A549 (cell line): ENCODE measurements at regions not wholly inside any gene's neighbourhood (a gene's known extent, or its start where the extent isn't known, plus 50 kb on each side); places are given as distances from the start of the nearest gene placed in this dataset.
A peak's percentile ranks its signal among the peaks of the same experiment; 100 is the strongest.

Experiments
- ATAC-seq, 2 experiments: fragments of 200-7000 bp in 1 of 2; fragments of >200 bp in 1 of 2; cut with Nextera tagmentation in 1 of 2; cut with Tn5 transposase in 1 of 2; 3 replicates each; pipeline versions ENCODE4 v1.8.0 to v1.9.1; 2018 to 2020; ENCODE audit warnings: mild to moderate bottlenecking in 1 of 2, moderate library complexity in 1 of 2
- CTCF ChIA-PET: fragments of 300-600 bp; sonication (Branson Sonifier 250); formaldehyde crosslinking; extraction: SDS; loops from one replicate; lab custom pipeline; 2021; ENCODE audit warnings: antibody characterized with exemption, inconsistent platforms; lab: Yijun Ruan, JAX
- POLR2A ChIA-PET: fragments of 350-600 bp; formaldehyde crosslinking; extraction: SDS; loops from one replicate; lab custom pipeline; 2021; ENCODE audit warnings: antibody characterized with exemption, inconsistent platforms; lab: Yijun Ruan, JAX
- DNase-seq, 2 experiments: peaks; one replicate each; pipeline versions ENCODE4 v3.0.0 to v3.0.0-alpha.2; 2011 to 2016; ENCODE audit warnings: low read depth in 1 of 2, low spot score in 1 of 2
- FAIRE-seq: peaks from 2 replicates; lab custom pipeline; 2011; peaks lifted over from hg19 to GRCh38; lab: Jason Lieb, UNC
- H3K27ac ChIP-seq, 2 experiments: fragments of >200 bp; sonication (Bioruptor Twin); formaldehyde crosslinking; 3 replicates each; pipeline ENCODE4 v1.5.1; 2016 to 2017
- H3K4me1 ChIP-seq: fragments of >200 bp; sonication (Bioruptor Twin); formaldehyde crosslinking; 3 replicates; pipeline ENCODE4 v1.6.1; 2016
- H3K4me2 ChIP-seq: fragments of >200 bp; sonication (Bioruptor Twin); formaldehyde crosslinking; 3 replicates; pipeline ENCODE4 v1.6.1; 2016
- H3K4me3 ChIP-seq: fragments of >200 bp; sonication (Bioruptor Twin); formaldehyde crosslinking; 3 replicates; pipeline ENCODE4 v1.5.1; 2016
- H3K9me3 ChIP-seq: fragments of >200 bp; sonication (Bioruptor Twin); formaldehyde crosslinking; 3 replicates; pipeline ENCODE4 v1.6.1; 2016
- CBX2 ChIP-seq: fragments of 200-600 bp; sonication (generic); IDR thresholded peaks from 2 replicates; pipeline ENCODE4 v1.6.1; 2016; ENCODE audit warnings: low read depth, mild to moderate bottlenecking, borderline replicate concordance
- CEBPB ChIP-seq, 2 experiments: fragments of >200 bp in 1 of 2; sonication (Bioruptor Twin) in 1 of 2; formaldehyde crosslinking in 1 of 2; IDR thresholded peaks; 2 replicates each; pipeline ENCODE4 v1.6.1; 2012 to 2016
- CHD2 ChIP-seq: fragments of 150-350 bp; IDR thresholded peaks from 2 replicates; pipeline ENCODE4 v1.6.1; 2014; ENCODE audit warnings: low read length; ENCODE audit not compliant: partially characterized antibody
- CHD4 ChIP-seq: fragments of 200-600 bp; sonication (generic); IDR thresholded peaks from 2 replicates; pipeline ENCODE4 v1.6.1; 2016; ENCODE audit warnings: antibody characterized with exemption, mild to moderate bottlenecking, borderline replicate concordance
- EHF ChIP-seq: fragments of 250-450 bp; sonication (Bioruptor Pico); IDR thresholded peaks from 2 replicates; pipeline ENCODE4 v1.5.0; 2020; ENCODE audit warnings: mild to moderate bottlenecking
- EHMT2 ChIP-seq: fragments of 200-600 bp; sonication (generic); IDR thresholded peaks from 2 replicates; pipeline ENCODE4 v1.6.1; 2016; ENCODE audit warnings: antibody characterized with exemption, low read depth, mild to moderate bottlenecking, moderate library complexity
- FOSB ChIP-seq: fragments of 250-450 bp; sonication (Bioruptor Pico); IDR thresholded peaks from 2 replicates; pipeline ENCODE4 v1.5.0; 2020; ENCODE audit warnings: mild to moderate bottlenecking, moderate library complexity
- GATA3 ChIP-seq: IDR thresholded peaks from 2 replicates; pipeline ENCODE4 v1.6.1; 2012; ENCODE audit warnings: borderline replicate concordance
- HDAC2 ChIP-seq: fragments of 200-600 bp; sonication (generic); IDR thresholded peaks from 2 replicates; pipeline ENCODE4 v1.6.1; 2016
- HOXB5 ChIP-seq: fragments of 250-450 bp; sonication (Bioruptor Pico); IDR thresholded peaks from 2 replicates; pipeline ENCODE4 v1.5.0; 2020; ENCODE audit warnings: mild to moderate bottlenecking, moderate library complexity
- KDM1A ChIP-seq: fragments of 200-600 bp; sonication (generic); IDR thresholded peaks from 2 replicates; pipeline ENCODE4 v1.6.1; 2016; ENCODE audit warnings: low read depth, mild to moderate bottlenecking
- KDM5A ChIP-seq: fragments of 200-600 bp; sonication (generic); IDR thresholded peaks from 2 replicates; pipeline ENCODE4 v1.6.1; 2016; ENCODE audit warnings: antibody characterized with exemption, mild to moderate bottlenecking
- MAFK ChIP-seq: fragments of 450-650 bp; IDR thresholded peaks from 2 replicates; pipeline ENCODE4 v1.6.1; 2014; ENCODE audit not compliant: partially characterized antibody
- MAZ ChIP-seq: fragments of 150-350 bp; IDR thresholded peaks from 2 replicates; pipeline ENCODE4 v1.6.1; 2014; ENCODE audit warnings: antibody characterized with exemption, low read depth, low read length, borderline replicate concordance
- NFE2L2 ChIP-seq: fragments of 150-350 bp; conservative IDR thresholded peaks from 2 replicates; pipeline ENCODE4 v1.6.1; 2014; ENCODE audit warnings: low read length
- NR3C1 ChIP-seq: fragments of >200 bp; sonication (Bioruptor Twin); formaldehyde crosslinking; IDR thresholded peaks from 3 replicates; pipeline ENCODE4 v1.6.1; 2017
- PHF8 ChIP-seq: fragments of 200-600 bp; sonication (generic); IDR thresholded peaks from 2 replicates; pipeline ENCODE4 v1.6.1; 2016; ENCODE audit warnings: low read depth, mild to moderate bottlenecking, antibody characterized with exemption, moderate library complexity, borderline replicate concordance
- RARB ChIP-seq: fragments of 250-450 bp; sonication (Bioruptor Pico); IDR thresholded peaks from 2 replicates; pipeline ENCODE4 v1.8.0; 2021; ENCODE audit warnings: mild to moderate bottlenecking, moderate library complexity
- RCOR1 ChIP-seq: fragments of 150-350 bp; IDR thresholded peaks from 2 replicates; pipeline ENCODE4 v1.6.1; 2014; ENCODE audit warnings: antibody characterized with exemption, low read length, low read depth
- RNF2 ChIP-seq: fragments of 200-600 bp; sonication (generic); IDR thresholded peaks from 2 replicates; pipeline ENCODE4 v1.6.1; 2016; ENCODE audit warnings: low read depth, mild to moderate bottlenecking, antibody characterized with exemption, moderate library complexity, borderline replicate concordance
- SMC3 ChIP-seq: fragments of >200 bp; sonication (Bioruptor Twin); formaldehyde crosslinking; IDR thresholded peaks from 3 replicates; pipeline ENCODE4 v1.6.1; 2018; ENCODE audit warnings: inconsistent platforms
- ZFP36 ChIP-seq: fragments of 450-650 bp; IDR thresholded peaks from 2 replicates; pipeline ENCODE4 v1.6.1; 2014; ENCODE audit warnings: borderline replicate concordance; ENCODE audit not compliant: partially characterized antibody
- ZSCAN20 ChIP-seq: fragments of 250-450 bp; sonication (Bioruptor Pico); IDR thresholded peaks from 2 replicates; pipeline ENCODE4 v1.8.0; 2022; ENCODE audit warnings: mild to moderate bottlenecking, moderate library complexity
- WGBS: methylation state at CpG from one replicate; pipeline ENCODE4 v1.1.6; 2017; ENCODE audit errors: missing lambda C conversion rate; 5-methylcytosine and 5-hydroxymethylcytosine counted together
- TF ChIP-seq, protein P1 (sequence below): IDR thresholded peaks from 2 replicates; pipeline ENCODE4 v1.6.1; 2012
- TF ChIP-seq, protein P2 (sequence below): fragments of 250-450 bp; sonication (Bioruptor Pico); IDR thresholded peaks from 2 replicates; pipeline ENCODE4 v1.5.0; 2020; ENCODE audit warnings: low read depth, mild to moderate bottlenecking, moderate library complexity
- TF ChIP-seq, protein P3 (sequence below): IDR thresholded peaks from 2 replicates; pipeline ENCODE4 v1.6.1; 2012; ENCODE audit warnings: low read depth, borderline replicate concordance
- TF ChIP-seq, protein P4 (sequence below): fragments of 250-450 bp; sonication (Bioruptor Pico); IDR thresholded peaks from 2 replicates; pipeline ENCODE4 v1.5.0; 2021; ENCODE audit warnings: mild to moderate bottlenecking, moderate library complexity, borderline replicate concordance
- TF ChIP-seq, protein P5 (sequence below): fragments of >200 bp; sonication (Bioruptor Twin); formaldehyde crosslinking; IDR thresholded peaks from 2 replicates; pipeline ENCODE4 v1.6.1; 2016

DNA sequence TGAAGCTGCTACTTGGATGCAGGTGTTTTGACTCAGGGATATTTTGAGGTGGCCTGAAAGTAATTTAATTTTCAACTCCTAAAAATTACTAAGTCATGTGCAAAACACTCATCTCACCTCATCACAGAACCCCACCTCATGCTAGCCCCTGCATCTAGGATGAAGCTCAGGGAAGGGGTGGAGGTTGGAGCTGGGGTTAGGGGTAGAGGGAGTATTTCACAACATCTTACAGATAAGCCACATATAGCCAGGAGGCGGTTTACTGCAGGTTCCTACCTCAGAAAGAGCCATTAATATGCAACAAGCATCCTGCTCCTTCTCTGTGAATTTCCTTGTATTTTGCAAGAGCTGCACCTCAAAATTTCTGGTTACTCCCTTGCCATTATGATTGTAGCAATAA is 70.5 kb upstream of the TSPAN5 start:
- no peaks in the 10 kb centered on the region for H3K4me1 ChIP-seq
- no peaks in the 10 kb centered on the region for H3K9me3 ChIP-seq
- DNase-seq (no peak), FAIRE-seq (no peak), ATAC-seq (no peak)
- TF ChIP-seq NR3C1 (no peak), RARB (CRISPR knock-in tag) (no peak), RNF2 (no peak), CHD2 (no peak), KDM5A (no peak), ZFP36 (no peak)
- TF ChIP-seq, protein P1, sequence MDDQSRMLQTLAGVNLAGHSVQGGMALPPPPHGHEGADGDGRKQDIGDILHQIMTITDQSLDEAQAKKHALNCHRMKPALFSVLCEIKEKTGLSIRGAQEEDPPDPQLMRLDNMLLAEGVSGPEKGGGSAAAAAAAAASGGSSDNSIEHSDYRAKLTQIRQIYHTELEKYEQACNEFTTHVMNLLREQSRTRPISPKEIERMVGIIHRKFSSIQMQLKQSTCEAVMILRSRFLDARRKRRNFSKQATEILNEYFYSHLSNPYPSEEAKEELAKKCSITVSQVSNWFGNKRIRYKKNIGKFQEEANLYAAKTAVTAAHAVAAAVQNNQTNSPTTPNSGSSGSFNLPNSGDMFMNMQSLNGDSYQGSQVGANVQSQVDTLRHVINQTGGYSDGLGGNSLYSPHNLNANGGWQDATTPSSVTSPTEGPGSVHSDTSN = no peak
- ChIA-PET CTCF (no interaction called here), POLR2A (no interaction called here)
- no peak overlapping the region for H3K4me2 ChIP-seq
- no peak overlapping the region for H3K4me3 ChIP-seq
- 29% methylated on average over 1 of the region's 1 CpG for WGBS
- H3K27ac ChIP-seq = no peak overlapping the region

DNA sequence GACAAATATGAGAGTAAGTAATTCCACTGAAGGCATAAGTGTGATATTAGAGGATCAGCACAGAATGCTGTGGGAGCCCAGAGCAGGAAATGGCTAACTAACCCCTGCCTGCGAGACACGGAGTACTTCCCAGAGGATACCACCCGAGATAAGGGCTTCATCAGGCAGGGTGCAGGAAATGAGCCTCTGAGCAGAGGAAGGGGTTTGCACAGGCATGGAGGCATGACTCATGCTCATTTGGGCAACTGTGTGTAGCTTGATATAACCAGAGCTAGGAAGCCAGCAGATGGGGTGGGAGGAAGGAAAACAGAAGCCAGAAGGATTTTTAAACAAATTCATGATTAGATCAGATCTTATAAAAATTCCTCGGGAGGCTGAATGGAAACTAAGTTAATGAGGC is 70.0 kb upstream of the TSPAN5 start:
- H3K9me3 ChIP-seq = no peaks in the 10 kb centered on the region
- no peak overlapping the region for H3K27ac ChIP-seq
- no peak for FAIRE-seq
- no peak for ATAC-seq
- TF ChIP-seq ZSCAN20 (CRISPR knock-in tag) (no peak), MAZ (no peak)
- H3K4me2 ChIP-seq = no peak overlapping the region
- H3K4me3 ChIP-seq = no peak overlapping the region
- ChIA-PET CTCF (no interaction called here), POLR2A (no interaction called here)
- WGBS = 60% methylated on average over 4 of the region's 4 CpGs
- DNase-seq = no peak
- no peaks in the 10 kb centered on the region for H3K4me1 ChIP-seq

DNA sequence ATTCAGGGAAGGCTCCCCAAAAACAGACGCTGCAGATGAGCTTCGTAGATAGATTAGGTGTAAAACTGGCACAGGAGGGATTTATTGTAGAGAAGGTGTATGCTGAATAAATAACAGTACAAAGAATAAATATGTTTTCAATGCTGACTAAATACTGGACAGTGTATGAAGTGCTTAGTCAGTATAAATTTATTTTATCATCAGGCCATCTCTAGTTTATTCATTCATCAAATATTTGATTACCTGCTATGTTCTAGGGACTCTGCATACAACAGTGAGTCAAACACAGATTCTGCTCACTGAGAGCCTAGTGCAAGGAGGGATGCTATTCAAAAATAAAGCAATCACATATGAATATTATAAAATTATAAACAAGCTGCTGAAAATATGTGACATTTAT is 63.6 kb upstream of the TSPAN5 start:
- TF ChIP-seq, protein P2, sequence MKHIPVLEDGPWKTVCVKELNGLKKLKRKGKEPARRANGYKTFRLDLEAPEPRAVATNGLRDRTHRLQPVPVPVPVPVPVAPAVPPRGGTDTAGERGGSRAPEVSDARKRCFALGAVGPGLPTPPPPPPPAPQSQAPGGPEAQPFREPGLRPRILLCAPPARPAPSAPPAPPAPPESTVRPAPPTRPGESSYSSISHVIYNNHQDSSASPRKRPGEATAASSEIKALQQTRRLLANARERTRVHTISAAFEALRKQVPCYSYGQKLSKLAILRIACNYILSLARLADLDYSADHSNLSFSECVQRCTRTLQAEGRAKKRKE (CRISPR knock-in tag) = no peak
- TF ChIP-seq MAFK = peak; percentile 36
- peak; percentile 71; the same call in 1 of the 2 replicates for TF ChIP-seq GATA3
- TF ChIP-seq, all 56 proteins: peak for 2
- DNase-seq (no peak), FAIRE-seq (no peak), ATAC-seq (no peak)
- H3K4me2 ChIP-seq = no peak overlapping the region
- no peak overlapping the region for H3K27ac ChIP-seq
- 16% methylated on average over 2 of the region's 2 CpGs for WGBS
- CTCF ChIA-PET = no interaction called here
- no peaks in the 10 kb centered on the region; the same call in 2 of the 3 replicates for H3K4me1 ChIP-seq
- no peak overlapping the region for H3K4me3 ChIP-seq
- POLR2A ChIA-PET = no interaction called here
- H3K9me3 ChIP-seq = no peaks in the 10 kb centered on the region

DNA sequence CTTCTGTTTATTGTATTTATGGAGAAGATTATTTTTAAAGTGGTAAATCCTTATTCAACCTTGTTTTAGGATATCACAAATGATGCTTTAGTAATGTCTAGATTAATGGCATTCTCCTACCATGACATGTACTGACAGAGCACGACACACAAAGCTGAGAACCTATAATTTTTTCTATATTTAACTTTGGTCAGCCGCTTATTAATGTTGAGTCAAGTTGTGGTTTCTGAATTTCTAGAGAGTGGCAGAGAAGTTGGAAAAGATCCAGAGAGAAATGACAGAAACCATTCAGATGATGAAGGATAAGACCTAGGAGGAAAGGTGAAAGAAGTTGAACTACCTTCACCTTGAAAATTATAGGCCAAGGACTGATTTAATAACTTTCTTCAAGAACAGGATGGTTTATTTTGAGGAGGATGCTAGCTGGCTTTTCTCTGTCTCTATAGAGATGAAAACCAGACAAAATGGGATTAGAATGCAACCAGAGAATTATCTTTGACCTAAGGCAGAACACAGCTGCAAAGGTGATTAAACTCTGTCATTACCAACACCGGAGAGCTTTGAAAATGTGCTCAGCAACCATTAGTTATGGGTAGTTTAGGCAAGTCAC is 62.6 kb upstream of the TSPAN5 start:
- 39% methylated on average over 3 of the region's 3 CpGs for WGBS
- Histone ChIP-seq H3K27ac (no peak overlapping the region), H3K4me2 (no peak overlapping the region), H3K4me3 (no peak overlapping the region), H3K4me1 (no peaks in the 10 kb centered on the region; the same call in 2 of the 3 replicates), H3K9me3 (no peaks in the 10 kb centered on the region)
- FAIRE-seq (no peak), ATAC-seq (no peak), DNase-seq (no peak)
- CTCF ChIA-PET = no interaction called here
- TF ChIP-seq, protein P3, sequence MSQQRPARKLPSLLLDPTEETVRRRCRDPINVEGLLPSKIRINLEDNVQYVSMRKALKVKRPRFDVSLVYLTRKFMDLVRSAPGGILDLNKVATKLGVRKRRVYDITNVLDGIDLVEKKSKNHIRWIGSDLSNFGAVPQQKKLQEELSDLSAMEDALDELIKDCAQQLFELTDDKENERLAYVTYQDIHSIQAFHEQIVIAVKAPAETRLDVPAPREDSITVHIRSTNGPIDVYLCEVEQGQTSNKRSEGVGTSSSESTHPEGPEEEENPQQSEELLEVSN = no peak
- TF ChIP-seq SMC3 (no peak), ZSCAN20 (CRISPR knock-in tag) (no peak), KDM1A (no peak), NFE2L2 (no peak), EHMT2 (no peak), NR3C1 (no peak), RCOR1 (no peak), FOSB (CRISPR knock-in tag) (no peak), EHF (CRISPR knock-in tag) (no peak), HOXB5 (CRISPR knock-in tag) (no peak), CHD4 (no peak), PHF8 (no peak), MAZ (no peak), HDAC2 (no peak), CEBPB (IDR thresholded peaks at IDR 0.05) (no peak), CBX2 (no peak)
- TF ChIP-seq, protein P4, sequence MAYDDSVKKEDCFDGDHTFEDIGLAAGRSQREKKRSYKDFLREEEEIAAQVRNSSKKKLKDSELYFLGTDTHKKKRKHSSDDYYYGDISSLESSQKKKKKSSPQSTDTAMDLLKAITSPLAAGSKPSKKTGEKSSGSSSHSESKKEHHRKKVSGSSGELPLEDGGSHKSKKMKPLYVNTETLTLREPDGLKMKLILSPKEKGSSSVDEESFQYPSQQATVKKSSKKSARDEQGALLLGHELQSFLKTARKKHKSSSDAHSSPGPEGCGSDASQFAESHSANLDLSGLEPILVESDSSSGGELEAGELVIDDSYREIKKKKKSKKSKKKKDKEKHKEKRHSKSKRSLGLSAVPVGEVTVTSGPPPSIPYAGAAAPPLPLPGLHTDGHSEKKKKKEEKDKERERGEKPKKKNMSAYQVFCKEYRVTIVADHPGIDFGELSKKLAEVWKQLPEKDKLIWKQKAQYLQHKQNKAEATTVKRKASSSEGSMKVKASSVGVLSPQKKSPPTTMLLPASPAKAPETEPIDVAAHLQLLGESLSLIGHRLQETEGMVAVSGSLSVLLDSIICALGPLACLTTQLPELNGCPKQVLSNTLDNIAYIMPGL = no peak
- TF ChIP-seq, protein P5, sequence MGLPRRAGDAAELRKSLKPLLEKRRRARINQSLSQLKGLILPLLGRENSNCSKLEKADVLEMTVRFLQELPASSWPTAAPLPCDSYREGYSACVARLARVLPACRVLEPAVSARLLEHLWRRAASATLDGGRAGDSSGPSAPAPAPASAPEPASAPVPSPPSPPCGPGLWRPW = no peak
- POLR2A ChIA-PET = no interaction called here
